ENCODE measurements at regions not wholly inside any gene's neighbourhood (a gene's known extent, or its start where the extent isn't known, plus 50 kb on each side); places are given as distances from the start of the nearest gene placed in this dataset.

GRCh38 chr15:95442107-95442719, 888.3 kb upstream of the NR2F2 start:
- DNase-seq (ENCODE audit: low read depth in 2 of 2), result no peak

DNA sequence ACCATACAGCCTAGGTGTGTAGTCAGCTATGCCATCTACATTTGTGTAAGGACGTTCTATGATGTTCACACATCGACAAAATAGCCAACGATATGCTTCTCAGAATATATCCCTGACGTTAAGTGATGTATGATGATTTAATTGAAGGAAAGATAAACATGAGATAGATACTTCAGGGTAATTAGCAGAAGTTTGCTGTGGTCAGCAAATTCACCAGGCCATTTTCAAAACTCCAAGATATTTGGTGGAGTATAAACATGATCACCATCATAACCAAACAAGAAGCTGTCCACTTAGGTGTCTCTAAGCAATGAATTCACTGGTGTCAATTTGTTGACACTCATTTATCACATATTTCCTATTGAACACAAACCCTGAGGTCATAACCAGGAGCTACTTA, 885.6 kb upstream of the NR2F2 start:
- DNase-seq (ENCODE audit: low read depth in 2 of 2), result no peak

GRCh38 chr15:95446854-95447253, 883.6 kb upstream of the NR2F2 start:
- peak in 1 of 2 donors; percentile 9 for DNase-seq (ENCODE audit: low read depth in 2 of 2)

DNA sequence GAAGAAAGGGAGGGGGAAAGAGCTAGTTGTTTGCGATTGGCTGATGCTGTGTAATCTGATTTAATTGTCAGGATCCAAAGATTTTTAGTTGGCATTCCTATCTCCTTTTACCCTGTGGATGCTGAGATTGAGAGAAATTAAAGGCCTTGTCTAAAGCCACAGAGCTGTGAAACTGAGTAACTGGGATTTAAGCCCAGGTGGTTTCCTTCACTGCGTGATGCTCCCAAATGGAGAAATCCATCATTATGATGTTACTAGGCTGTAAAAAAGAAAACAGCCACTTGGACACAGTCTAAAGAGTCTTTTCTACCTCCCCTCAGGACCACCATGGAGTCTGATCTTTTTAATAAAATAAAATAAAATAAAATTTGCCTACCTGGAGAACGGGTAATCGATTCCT, 883.0 kb upstream of the NR2F2 start:
- no peak for DNase-seq (ENCODE audit: low read depth in 2 of 2)

DNA sequence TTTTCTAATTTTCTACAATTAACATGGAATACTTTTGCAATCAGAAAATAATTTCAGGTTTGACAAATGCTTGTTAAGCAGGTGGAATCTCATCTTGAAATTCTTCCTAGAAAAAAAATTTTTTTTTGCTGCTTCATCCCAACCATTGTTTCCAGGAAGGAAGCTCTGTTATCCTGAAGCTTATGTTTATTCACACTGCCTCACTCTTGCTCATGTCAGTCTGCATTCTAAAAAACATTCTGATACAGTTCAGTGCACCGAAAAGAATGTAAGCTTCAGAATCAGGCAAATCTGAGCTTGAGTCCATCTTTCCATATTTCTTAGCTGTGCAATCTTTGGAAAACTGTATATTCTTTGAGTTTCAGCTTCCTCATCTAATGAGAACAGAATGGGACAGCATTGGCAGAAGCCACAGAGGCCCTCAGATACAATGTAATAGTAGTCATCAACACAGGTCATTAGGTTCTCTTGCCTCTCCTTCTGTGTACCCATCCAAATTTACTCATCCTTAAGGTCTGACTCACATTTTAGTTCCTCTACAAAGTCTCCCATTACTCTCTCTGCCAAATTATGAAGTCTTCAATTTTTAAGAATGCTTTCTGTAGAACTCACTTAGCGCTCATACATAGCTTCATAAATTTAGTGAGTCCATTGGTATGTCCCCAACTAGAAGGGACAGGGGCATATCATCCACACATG, 881.8 kb upstream of the NR2F2 start:
- DNase-seq (ENCODE audit: low read depth in 2 of 2), result no peak

- no peak for DNase-seq (ENCODE audit: low read depth in 2 of 2)
Observed at GRCh38 chr15:95449230-95449628, 881.3 kb upstream of the NR2F2 start.

DNA sequence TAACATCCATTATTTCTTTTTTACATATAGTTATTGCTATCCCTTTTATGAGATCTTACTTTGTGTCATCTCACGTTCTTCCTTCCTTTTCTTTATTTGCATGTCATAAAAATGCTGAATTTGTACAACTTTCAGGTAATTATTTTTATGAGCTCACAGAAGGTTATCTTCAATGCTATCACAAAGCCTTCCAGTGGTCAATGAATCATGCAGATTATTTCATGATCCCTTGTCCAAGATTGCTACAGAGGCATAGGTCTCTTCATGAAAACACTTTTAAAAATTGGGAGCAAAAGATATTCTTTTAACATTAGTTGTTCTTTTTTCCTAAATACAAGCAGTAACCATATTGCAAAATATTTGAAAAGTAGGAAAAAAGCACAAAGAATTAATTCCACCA, 880.1 kb upstream of the NR2F2 start:
- no peak for DNase-seq (ENCODE audit: low read depth in 2 of 2)

DNA sequence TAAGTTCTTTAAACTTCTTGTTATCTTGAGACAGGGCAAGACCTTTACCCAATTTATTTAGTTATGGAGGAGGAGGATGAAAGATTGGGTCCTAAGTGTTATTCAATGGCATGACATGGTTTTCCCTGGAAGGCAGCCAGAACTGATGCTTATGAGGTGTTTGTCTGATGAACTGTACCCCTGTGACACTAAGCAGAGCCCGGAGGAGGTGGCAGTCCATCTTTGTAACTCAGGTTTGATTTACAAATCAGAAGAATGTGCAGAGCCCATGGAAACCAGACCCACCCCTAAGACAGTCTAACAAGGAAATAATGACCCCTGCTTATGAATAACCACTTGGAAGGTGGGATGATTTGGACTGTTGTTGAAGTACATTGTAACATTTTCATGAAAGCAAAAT, 878.6 kb upstream of the NR2F2 start:
- no peak for DNase-seq (ENCODE audit: low read depth in 2 of 2)

DNA sequence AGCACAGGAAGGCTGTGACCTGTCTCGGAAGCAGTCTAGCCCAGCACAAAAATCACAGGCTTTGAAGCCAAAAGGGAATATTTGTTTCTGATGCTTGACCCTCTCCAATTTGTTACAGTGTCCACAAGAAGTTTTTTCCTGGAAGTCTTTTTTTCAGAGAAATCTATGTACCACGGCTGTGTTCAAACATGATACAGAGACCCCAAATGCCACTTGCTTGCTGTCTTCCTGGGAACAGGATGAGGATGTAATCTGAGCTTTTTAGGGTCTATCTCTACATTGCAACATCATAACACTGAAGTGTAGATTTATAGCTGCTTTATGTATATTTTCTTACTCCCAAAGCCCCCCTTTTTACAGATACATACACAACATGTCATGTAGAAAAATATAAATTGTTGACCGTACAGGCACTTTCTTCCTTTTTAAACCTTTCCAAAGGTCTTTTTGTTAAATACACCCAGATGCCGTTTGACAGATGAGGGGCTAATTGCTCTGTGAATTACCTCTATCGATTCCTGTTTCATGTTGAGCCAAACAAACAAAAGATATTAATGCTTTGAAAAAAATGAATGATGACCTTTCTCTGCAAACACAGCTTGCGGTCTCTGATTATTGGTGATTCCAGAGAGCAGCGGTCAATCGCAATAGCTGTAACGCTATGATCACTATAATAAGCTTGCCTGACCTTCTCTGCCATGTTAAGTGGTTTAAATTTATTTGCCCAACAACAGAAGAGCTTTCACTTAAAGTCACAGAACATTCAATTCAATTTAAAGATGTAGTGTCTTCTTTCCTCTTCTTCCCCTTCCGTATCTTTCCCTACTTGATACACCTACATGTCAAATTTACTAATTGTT, 875.9 kb upstream of the NR2F2 start:
- DNase-seq (ENCODE audit: low read depth in 2 of 2), result no peak

GRCh38 chr15:95457520-95457919, 873.0 kb upstream of the NR2F2 start:
- no peak for DNase-seq (ENCODE audit: low read depth in 2 of 2)

DNA sequence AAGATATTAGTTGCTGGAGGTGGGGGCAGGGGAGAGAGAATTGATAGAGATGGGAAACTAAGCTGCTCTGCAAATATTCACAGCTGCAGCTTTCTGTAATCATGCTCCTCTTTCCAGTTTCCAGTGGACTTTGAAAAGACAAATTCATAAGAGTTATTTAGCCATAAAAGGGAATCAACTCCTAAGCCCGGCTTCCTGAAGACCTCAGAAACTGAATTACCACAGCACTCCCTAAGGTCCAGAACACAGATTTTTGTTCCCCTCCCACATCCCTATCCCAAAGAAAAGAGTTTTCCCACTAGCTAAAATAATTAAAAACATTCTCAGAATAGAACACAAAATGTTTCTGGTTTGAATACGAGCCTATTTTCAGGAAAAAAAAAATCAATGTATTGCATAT, 871.8 kb upstream of the NR2F2 start:
- DNase-seq (ENCODE audit: low read depth in 2 of 2), result no peak

GRCh38 chr15:95459273-95459672, 871.2 kb upstream of the NR2F2 start:
- no peak for DNase-seq (ENCODE audit: low read depth in 2 of 2)

DNA sequence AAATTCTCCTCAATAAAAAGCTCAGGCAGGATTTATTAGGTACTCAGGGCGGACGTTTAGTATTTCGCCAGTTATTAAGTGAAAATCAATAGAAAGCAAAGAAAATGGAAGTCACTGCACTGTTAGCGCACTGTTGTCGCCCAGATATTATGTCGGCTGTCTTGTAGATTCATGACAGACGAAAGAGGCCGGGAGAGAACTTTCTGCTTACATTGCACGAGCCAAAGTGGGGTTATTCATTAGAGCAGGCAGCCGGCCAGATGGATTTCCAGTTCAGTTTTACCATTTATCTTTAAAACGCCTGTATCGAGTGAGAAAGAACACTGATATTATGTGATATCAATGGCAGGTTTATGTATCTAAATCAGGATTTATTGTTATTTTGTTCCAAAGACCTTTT, 866.0 kb upstream of the NR2F2 start:
- no peak for DNase-seq (ENCODE audit: low read depth in 2 of 2)

DNA sequence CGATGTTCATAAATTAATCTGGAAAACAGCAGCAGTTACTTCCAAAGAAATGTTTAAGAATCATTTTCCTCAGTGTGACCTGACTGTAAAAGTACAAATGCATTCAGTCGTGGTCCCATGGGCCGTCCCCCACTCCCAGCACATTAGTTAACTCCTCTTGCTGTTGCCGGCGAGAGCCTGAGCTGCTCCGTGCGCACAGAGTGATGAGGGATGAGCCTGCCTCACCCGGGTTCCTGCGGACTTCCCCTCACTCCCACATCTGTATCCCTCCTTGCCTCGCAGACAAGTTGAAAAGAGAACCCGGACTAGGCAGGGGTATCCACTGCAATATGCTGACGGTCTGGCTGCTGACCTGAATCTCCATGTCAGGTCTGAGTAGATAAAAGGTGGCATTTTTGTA, 861.7 kb upstream of the NR2F2 start:
- DNase-seq (ENCODE audit: low read depth in 2 of 2), result no peak

GRCh38 chr15:95469496-95470000, 861.0 kb upstream of the NR2F2 start:
- no peak for DNase-seq (ENCODE audit: low read depth in 2 of 2)

- DNase-seq (ENCODE audit: low read depth in 2 of 2), result no peak
Observed at GRCh38 chr15:95470529-95470928, 860.0 kb upstream of the NR2F2 start.

DNA sequence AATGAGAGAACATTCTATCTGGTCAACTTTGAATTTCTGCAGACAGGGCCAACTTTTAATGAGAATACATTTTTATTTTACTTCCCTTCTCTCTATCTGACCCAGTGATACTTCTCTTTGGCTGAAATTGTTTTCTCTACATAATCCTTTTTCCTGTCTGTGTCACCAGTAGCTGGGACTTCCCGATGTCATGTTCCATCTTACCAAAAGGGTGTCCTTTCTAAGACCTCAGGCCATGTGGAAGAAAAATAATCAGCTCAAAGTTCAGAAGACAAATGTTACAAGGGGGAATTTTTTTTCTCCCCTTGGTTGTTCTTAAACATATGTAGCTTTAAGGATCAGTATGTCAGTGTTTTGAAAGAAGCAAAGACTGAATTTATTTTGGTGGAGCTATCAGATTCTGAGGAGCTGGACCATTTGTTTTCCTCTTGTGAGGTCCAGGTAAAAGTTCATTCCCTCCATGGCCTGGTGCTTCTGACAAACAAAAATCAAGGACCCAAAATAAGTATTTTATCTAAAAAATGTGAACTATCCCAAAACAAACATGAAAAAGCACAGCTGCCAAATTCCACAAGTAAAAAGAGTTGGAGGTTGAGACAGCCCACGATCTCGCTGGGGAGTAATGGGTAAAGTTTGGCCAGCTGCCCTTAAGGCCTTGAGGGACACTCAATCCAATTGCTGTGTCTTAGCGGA, 859.4 kb upstream of the NR2F2 start:
- no peak for DNase-seq (ENCODE audit: low read depth in 2 of 2)

GRCh38 chr15:95471690-95472086, 858.8 kb upstream of the NR2F2 start:
- no peak for DNase-seq (ENCODE audit: low read depth in 2 of 2)

GRCh38 chr15:95475067-95475466, 855.4 kb upstream of the NR2F2 start:
- no peak for DNase-seq (ENCODE audit: low read depth in 2 of 2)

DNA sequence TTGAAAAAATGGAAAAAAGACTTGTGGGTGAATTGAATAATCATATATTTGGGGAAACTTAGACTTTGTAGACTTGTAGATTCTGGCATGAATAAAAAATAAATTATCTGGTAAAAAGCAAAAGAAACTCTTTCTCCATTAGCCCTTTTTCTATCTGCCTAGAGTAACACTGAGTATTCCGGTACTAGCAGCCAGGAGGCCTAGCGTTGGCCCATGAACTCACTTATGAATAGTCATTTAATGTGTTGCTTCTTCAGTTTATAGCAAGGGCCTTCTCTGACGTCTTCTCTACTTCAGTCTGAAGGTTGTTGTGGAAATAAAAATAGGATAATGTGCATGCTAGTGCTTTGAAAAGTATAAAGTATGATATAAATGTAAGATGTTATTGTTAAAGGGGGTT, 851.2 kb upstream of the NR2F2 start:
- DNase-seq (ENCODE audit: low read depth in 2 of 2), result no peak

GRCh38 chr15:95485367-95485766, 845.1 kb upstream of the NR2F2 start:
- DNase-seq (ENCODE audit: low read depth in 2 of 2), result no peak

- DNase-seq (ENCODE audit: low read depth in 2 of 2), result no peak
Observed at GRCh38 chr15:95486224-95486623, 844.3 kb upstream of the NR2F2 start.
